K562 (cell line): ENCODE measurements at regions not wholly inside any gene's neighbourhood (a gene's known extent, or its start where the extent isn't known, plus 50 kb on each side); places are given as distances from the start of the nearest gene placed in this dataset.
A peak's percentile ranks its signal among the peaks of the same experiment; 100 is the strongest.

Experiments used
- ATAC-seq: fragments of 200-7000 bp; cut with Tn5 transposase; 3 replicates; pipeline ENCODE4 v1.9.1; 2020; ENCODE audit warnings: moderate library complexity
- BruUV-seq: library from RNA; stranded (reverse); fragments of 400-500 nt; replicated peaks from 2 replicates; lab custom pipeline; 2021; lab: Mats Ljungman, UMichigan
- CTCF ChIA-PET: fragments of 300-600 bp; formaldehyde crosslinking; extraction: SDS; loops from one replicate; lab custom pipeline; 2021; ENCODE audit warnings: low intra/inter-chr PET ratio; lab: Yijun Ruan, JAX
- POLR2A ChIA-PET: fragments of 300-600, 350-650 bp; sonication (Branson Sonifier 250); formaldehyde crosslinking; extraction: SDS; loops from one replicate; lab custom pipeline; 2021; ENCODE audit warnings: antibody characterized with exemption, inconsistent platforms; lab: Yijun Ruan, JAX
- DNase-seq, 4 experiments: peaks; one replicate each; pipeline versions ENCODE4 v3.0.0 to v3.0.0-alpha.2; 2011 to 2018; ENCODE audit warnings: low spot score in 3 of 4, mixed read lengths in 3 of 4; ENCODE audit errors: extremely low read depth in 1 of 4
- FAIRE-seq: peaks from 2 replicates; lab custom pipeline; 2011; peaks lifted over from hg19 to GRCh38; lab: Jason Lieb, UNC
- H2AFZ ChIP-seq: 2 replicates; pipeline ENCODE4 v1.6.0; 2011; ENCODE audit warnings: low read depth, low read length, control low read depth, inconsistent platforms
- H3K27ac ChIP-seq: fragments of 200-600 bp; 3 replicates; pipeline ENCODE4 v1.8.0; 2011; ENCODE audit warnings: low read depth, mild to moderate bottlenecking, control low read depth, inconsistent platforms, low read length, moderate library complexity, mixed read lengths; ENCODE audit errors: extremely low read depth
- H3K27me3 ChIP-seq, 2 experiments: fragments of 300-600 bp in 1 of 2; 2 replicates in 1 of 2; 3 replicates in 1 of 2; pipeline versions ENCODE4 v1.6.0 to v1.8.0; 2011; ENCODE audit warnings: inconsistent platforms in 2 of 2, low read length in 2 of 2, mild to moderate bottlenecking in 1 of 2, mixed read lengths in 1 of 2, moderate library complexity in 1 of 2; ENCODE audit not compliant: control insufficient read depth in 2 of 2, insufficient read depth in 2 of 2
- H3K36me3 ChIP-seq: fragments of 300-600 bp; 3 replicates; pipeline ENCODE4 v1.8.0; 2011; ENCODE audit warnings: mild to moderate bottlenecking, low read length, inconsistent platforms; ENCODE audit not compliant: control insufficient read depth, insufficient read depth
- H3K4me1 ChIP-seq, 2 experiments: fragments of 200-600 bp in 1 of 2; replicated peaks in 1 of 2; 2 replicates in 1 of 2; 3 replicates in 1 of 2; pipeline versions ENCODE4 v1.5.1 to v1.8.0; 2011; ENCODE audit warnings: inconsistent platforms in 2 of 2, low read length in 2 of 2, mild to moderate bottlenecking in 1 of 2, mixed read lengths in 1 of 2, moderate library complexity in 1 of 2; ENCODE audit not compliant: control insufficient read depth in 2 of 2, insufficient read depth in 2 of 2
- H3K4me2 ChIP-seq: 2 replicates; pipeline ENCODE4 v1.6.1; 2011; ENCODE audit warnings: low read length, control low read depth, inconsistent platforms, mixed read lengths; ENCODE audit not compliant: insufficient read depth
- H3K4me3 ChIP-seq: fragments of 200-600 bp; sonication (generic), shearing (Covaris generic); 2 replicates; pipeline ENCODE4 v1.5.1; 2016; ENCODE audit warnings: control low read depth, inconsistent platforms
- H3K79me2 ChIP-seq: fragments of 200-600 bp; 3 replicates; pipeline ENCODE4 v1.8.0; 2011; ENCODE audit warnings: low read length, inconsistent platforms; ENCODE audit not compliant: control insufficient read depth, insufficient read depth
- H3K9ac ChIP-seq, 2 experiments: 2 replicates each; pipeline versions ENCODE4 v1.6.0 to v1.6.1; 2011; ENCODE audit warnings: low read depth in 2 of 2, low read length in 2 of 2, control low read depth in 1 of 2, inconsistent platforms in 1 of 2, mild to moderate bottlenecking in 1 of 2, mixed read lengths in 1 of 2; ENCODE audit not compliant: insufficient read depth in 1 of 2
- H3K9me1 ChIP-seq: one replicate; pipeline ENCODE4 v1.6.0; 2011; ENCODE audit warnings: inconsistent platforms, mild to moderate bottlenecking, low read length, moderate library complexity; ENCODE audit not compliant: control insufficient read depth, insufficient read depth
- H3K9me3 ChIP-seq: replicated peaks from 2 replicates; pipeline ENCODE4 v1.5.1; 2011; ENCODE audit warnings: low read depth, low read length, inconsistent platforms; ENCODE audit not compliant: control insufficient read depth, insufficient read depth
- H4K20me1 ChIP-seq: replicated peaks from 2 replicates; pipeline ENCODE4 v1.6.1; 2011; ENCODE audit warnings: low read length, inconsistent platforms, mixed read lengths; ENCODE audit not compliant: control insufficient read depth, insufficient read depth
- CCNT2 ChIP-seq: IDR thresholded peaks from 2 replicates; pipeline ENCODE4 v1.6.1; 2011; ENCODE audit warnings: borderline replicate concordance, low read depth, mild to moderate bottlenecking, moderate library complexity, mixed read lengths, low read length; ENCODE audit not compliant: insufficient read length; ENCODE audit errors: extremely low read depth
- RBM22 ChIP-seq: fragments of 200-400 bp; formaldehyde crosslinking; IDR thresholded peaks from 2 replicates; pipeline ENCODE4 v1.6.1; 2018; ENCODE audit warnings: low read length, low read depth; ENCODE audit not compliant: poor library complexity, severe bottlenecking
- ZNF197 ChIP-seq: fragments of 200-800 bp; sonication (Bioruptor generic); IDR thresholded peaks from 2 replicates; pipeline ENCODE4 v1.6.1; 2016; ENCODE audit warnings: low read depth, missing genetic modification characterization, missing compliant biosample characterization
- ZNF316 ChIP-seq: fragments of 450-650 bp; IDR thresholded peaks from 2 replicates; pipeline ENCODE4 v1.6.1; 2016
- WGBS: fragments of 100-300 bp; shearing (Covaris generic); methylation state at CpG from one replicate; pipeline ENCODE4 v1.1.6; 2016; ENCODE audit warnings: low coverage, mixed read lengths; ENCODE audit not compliant: insufficient coverage; ENCODE audit errors: missing lambda C conversion rate; 5-methylcytosine and 5-hydroxymethylcytosine counted together
- in situ Hi-C: fragments of 300-500 bp; cut with MboI; formaldehyde crosslinking; loops from 4 replicates; pipeline ENCODE4 v1.15.0; 2018; ENCODE audit warnings: inconsistent platforms, mixed read lengths
- intact Hi-C: fragments of 100-400 bp; cut with micrococcal nuclease; formaldehyde crosslinking; loops from 2 replicates; pipeline ENCODE4 v1.14.2; 2022

- H3K79me2 ChIP-seq, result no peaks in the 10 kb centered on the region
- H3K36me3 ChIP-seq, result no peaks in the 10 kb centered on the region
- WGBS, result 0% methylated on average over 1 of the region's 1 CpG
- no TSS peak for BruUV-seq
- ATAC-seq, result no peak
- TF ChIP-seq CCNT2, result no peak
- no peak for TF ChIP-seq RBM22
- TF ChIP-seq ZNF316, result peak; percentile 53; the same call in 1 of the 2 replicates
- TF ChIP-seq, all 486 proteins: peak for 1
- Histone ChIP-seq H3K4me2 (no peak overlapping the region), H4K20me1 (no peaks in the 10 kb centered on the region), H3K9me3 (no peaks in the 10 kb centered on the region), H3K4me3 (no peak overlapping the region), H3K27me3 (no peaks in the 10 kb centered on the region), H3K9ac (no peak overlapping the region), H2AFZ (no peak overlapping the region), H3K4me1 (no peaks in the 10 kb centered on the region), H3K27ac (no peak overlapping the region), H3K9me1 (no peaks in the 10 kb centered on the region)
- FAIRE-seq (no peak), DNase-seq (no peak)
- intact Hi-C loops, result no loop called here
- ChIA-PET CTCF (no interaction called here), POLR2A (no interaction called here)
- in situ Hi-C loops, result no loop called here
These were observed 712.9 kb upstream of the DDX18 start for GRCh38 chr2:117101613-117102012.

- TF ChIP-seq ZNF197 (CRISPR knock-in tag), result no peak
- ChIA-PET CTCF (no interaction called here), POLR2A (no interaction called here)
- Histone ChIP-seq H3K27ac (no peak overlapping the region), H3K9ac (no peak overlapping the region), H2AFZ (no peak overlapping the region), H3K9me3 (no peaks in the 10 kb centered on the region), H3K4me3 (no peak overlapping the region), H3K27me3 (no peaks in the 10 kb centered on the region), H3K4me1 (no peaks in the 10 kb centered on the region), H3K4me2 (no peak overlapping the region), H3K9me1 (no peaks in the 10 kb centered on the region), H4K20me1 (no peaks in the 10 kb centered on the region), H3K79me2 (no peaks in the 10 kb centered on the region), H3K36me3 (no peaks in the 10 kb centered on the region)
- no TSS peak for BruUV-seq
- in situ Hi-C loops, result no loop called here
- DNase-seq (no peak), ATAC-seq (no peak), FAIRE-seq (no peak)
- WGBS, result 0% methylated on average over 9 of the region's 9 CpGs
- intact Hi-C loops, result no loop called here
These were observed 705.7 kb upstream of the DDX18 start for GRCh38 chr2:117108741-117109267.
